ENCODE measurements at regions not wholly inside any gene's neighbourhood (a gene's known extent, or its start where the extent isn't known, plus 50 kb on each side); places are given as distances from the start of the nearest gene placed in this dataset.
"Not testable (repeated sequence)": the region's sequence is repeated elsewhere in the genome, so short reads cannot be mapped to it uniquely, and the experiment has no call there.

DNA sequence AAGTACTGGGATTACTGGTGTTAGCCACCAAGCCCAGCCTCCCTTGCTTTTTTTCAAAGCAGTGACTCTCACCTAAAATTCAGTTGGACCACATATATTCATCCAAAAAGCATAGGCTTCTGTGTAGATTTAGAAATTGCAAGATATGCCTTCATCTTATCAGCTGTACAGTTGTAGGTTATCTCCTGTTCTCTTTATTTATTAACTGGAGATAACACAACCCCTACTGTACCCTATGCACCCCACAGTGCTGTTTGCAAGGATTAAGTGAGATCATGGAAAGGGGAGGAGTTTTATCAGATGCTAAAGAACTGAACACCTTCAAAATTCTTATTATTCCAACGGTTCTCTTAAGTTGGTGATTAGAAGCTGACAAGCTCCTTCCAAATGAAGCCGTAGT is 164.4 kb upstream of the JARID2 start:
- no peak for ATAC-seq
- DNase-seq (ENCODE audit: low spot score), result no peak

DNA sequence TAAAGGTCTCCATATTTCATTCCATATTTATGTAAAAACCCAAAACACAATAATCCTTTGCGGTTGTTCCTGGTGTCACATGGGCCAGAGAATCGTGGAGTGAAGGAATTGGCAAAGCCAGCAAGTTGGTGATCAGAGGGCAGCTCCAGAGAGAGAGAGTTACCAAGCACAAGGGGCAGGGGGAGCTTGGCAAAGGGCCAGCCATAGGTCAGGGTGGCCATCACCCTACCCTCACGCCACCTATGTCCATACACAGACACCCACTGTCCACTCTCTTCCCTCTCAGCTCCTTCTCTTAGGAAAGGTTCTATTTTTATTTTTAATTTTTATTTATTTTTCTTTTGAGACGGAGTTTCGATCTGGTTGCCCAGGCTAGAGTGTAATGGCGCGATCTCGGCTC is 163.2 kb upstream of the JARID2 start:
- ATAC-seq (no peak), DNase-seq (ENCODE audit: low spot score) (no peak)

DNA sequence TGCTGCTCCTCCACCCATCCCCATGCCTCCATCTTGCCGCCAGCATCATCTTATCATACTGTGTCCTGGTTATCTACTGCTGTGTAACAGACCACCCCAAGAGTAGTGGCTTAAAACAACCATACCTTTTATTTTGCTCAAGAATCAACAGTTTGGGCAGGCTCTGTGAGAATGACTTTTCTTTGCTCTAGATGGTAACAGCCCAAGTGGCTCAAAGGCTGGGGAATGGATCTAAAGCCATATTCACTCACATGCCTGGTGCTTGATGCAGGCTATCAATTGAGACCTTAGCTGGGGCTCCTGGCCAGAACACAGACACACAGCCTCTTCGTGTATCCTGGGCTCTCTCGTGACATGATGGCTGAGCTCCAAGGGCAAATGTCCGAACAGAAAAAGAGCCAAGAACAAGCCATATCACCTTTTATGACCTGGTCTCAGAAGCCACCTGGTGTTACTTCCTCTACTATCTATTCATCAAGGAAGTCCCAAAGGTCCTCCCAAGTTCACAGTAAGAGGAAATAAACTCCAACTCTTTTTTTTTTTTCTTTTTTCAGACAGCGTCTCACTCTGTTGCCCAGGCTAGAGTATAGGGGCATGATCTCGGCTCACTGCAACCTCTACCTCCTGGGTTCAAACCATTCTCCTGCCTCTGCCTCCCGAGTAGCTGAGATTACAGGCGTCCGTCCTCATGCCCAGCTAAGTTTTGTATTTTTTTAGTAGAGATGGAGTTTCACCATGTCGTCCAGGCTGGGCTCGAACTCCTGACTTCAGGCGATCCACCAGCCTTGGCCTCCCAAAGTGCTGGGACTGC is 159.3 kb upstream of the JARID2 start:
- DNase-seq (ENCODE audit: low spot score), result peak; percentile 52
- ATAC-seq, result peak; percentile 49

DNA sequence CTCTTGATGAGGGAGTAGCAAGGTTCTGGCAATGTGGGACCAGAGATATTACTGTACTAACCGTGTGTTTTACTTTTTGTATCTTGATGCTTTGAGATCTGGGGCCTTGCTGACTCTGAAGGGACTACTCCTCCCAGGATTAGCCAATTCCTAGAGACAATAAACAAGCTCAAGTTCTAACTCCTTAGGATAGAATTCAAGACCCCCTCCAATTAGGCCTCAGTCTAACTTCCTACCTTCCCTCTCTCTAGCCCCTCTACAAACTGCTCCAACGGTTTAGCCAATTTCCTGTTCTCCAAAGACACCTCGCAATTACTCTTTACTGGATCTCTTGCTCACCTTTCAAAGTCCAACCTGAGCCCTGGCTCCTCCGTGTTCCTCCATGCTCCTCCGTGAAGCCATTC is 158.7 kb upstream of the JARID2 start:
- no peak for ATAC-seq

DNA sequence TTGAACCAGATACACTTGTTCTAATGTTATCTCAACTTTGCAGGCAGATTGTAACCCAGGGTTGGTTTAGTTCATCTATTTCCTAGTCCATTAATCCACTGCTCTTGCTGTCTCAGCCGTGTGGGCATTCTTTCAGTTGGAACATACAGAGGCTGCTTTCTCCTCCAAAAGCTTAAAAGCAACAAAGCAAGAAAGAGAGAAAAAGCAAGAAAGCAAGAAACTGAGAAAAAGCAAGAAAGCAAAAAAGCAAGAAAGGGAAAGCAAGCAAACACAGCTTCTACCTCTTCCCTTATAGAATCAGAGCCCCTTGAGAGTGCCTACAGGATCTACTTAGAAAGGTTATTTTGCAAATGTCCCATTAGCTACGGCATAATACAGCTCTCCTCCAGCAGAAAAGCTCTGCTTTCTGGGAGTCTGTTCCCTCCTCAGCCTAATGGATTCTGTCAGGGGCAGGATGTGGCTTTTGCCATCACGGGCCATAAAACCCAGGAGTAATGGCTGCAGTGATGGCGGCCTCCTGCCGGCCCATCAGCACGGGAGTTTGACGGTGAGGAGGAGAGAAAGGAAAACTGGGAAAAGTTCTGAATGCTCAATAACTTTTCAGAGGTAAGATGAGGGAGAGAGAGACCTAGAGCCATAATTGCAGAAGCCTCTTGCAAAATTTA is 156.8 kb upstream of the JARID2 start:
- ATAC-seq (no peak), DNase-seq (ENCODE audit: low spot score) (no peak)

More for the DNA sequence above, 158.7 kb upstream of the JARID2 start:
- DNase-seq (ENCODE audit: low spot score), result no peak

DNA sequence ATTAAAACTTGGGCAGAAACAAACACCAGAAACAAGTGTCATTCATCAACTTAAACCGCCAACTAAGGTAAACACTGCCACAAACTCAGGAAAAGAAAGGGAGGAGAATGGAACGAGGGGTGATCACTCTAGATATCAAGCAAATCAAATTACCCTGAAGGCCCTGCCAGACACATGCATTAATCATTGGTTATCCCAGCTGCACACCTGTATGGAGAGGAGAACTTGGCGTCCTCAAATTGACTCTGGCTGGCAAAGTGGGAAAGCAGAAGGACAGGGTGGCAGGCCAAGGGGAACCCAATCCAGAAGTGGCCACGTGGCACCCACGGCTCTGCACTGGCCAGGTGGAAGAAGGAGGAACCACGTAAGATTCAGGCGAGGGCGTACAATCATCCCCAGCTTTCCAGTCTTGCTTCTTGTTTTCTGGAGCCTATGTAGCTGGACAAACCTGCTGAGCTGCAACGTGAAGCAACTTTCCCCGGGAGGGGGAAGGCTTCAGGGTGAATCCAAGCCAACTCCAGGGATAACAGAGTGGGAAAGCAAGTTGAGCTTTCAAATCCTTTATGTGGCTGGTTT is 156.2 kb upstream of the JARID2 start:
- ATAC-seq, result no peak
- no peak for DNase-seq (ENCODE audit: low spot score)

DNA sequence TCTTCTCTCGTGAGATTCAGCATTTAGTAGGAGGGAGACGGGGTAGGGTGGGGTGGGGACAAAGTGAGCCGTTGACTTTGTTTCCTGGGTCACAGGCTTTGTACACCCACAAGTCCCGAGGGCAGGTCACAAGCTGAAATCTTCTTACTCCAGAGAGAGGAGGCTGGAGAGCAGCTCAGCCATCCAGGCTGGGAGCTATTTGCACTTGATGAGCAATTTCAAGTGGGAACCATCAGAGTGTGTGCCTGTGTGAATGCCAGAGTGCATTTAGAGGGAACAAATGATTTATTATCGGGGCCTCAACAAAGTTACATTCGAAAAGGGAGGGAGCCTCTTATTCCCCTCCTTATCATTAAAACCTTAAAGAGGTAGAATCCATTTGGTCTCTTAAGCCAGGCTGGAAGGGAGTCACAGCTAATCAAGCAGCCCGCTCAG is 155.7 kb upstream of the JARID2 start:
- DNase-seq (ENCODE audit: low spot score), result no peak
- ATAC-seq, result no peak

DNA sequence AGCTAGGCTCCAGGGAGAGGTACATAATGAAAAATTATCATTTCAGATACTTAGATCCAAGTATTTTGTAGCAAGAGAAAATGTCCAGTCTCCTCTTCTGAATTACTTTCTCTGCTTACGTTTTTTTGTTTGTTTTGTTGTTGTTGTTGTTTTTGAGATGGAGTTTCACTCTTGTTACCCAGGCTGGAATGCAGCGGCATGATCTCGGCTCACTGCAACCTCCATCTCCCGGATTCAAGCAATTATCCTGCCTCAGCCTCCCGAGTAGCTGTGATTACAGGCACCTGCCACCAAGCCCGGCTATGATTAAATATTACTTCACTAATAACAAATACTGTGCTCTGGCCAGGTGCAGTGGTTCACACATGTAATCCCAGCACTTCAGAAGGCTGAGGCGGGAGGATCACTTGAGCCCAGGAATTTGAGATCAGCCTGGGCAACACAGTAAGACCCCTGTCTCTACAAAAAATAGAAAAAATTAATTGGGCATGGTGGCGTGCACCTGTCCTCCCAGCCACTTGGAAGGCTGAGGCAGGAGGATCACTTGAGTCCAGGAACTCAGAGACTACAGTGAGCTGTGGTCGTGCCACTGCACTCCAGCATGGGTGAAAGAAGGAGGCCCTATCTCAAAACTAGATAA is 155.0 kb upstream of the JARID2 start:
- no peak for DNase-seq (ENCODE audit: low spot score)
- no peak for ATAC-seq

DNA sequence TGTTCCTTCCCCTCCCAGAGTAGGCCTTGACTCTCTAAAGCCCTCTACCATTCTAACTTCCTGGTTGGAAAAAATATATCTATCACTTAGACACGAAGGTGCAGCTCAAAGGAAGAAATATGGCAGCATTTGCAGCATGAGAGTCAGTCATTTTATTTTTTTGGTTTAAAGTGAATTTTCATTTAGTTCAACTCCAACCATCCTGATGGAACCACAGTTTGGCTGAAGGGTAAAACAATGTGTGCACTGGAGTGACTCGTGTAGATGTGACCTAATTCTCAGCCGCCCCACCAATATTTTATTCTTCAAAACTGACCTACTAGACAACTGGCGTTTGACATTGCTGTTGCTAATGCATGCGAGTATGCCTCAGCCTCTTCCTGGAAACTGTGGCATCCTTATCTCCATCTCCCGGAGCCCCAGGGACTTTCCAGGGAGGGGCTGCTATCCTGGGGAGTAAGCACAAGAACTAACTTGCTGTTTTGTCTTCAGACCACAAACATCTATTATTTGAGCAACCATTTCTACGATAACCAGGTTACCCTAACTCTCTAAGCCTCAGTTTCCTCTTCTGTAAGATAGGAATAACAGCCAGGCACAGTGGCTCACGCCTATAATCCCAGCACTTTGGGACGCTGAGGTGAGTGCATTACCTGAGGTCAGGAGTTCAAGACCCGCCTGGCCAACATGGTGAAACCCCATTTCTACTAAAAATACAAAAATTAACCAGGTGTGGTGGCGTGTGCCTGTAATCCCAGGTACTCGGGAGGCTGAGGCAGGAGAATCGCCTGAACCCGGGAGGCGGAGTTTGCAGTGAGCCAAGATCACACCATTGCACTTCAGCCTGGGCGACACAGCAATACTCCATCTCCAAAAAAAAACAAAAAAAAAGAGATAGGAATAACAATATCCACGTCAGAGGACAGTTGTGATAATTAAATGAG is 148.7 kb upstream of the JARID2 start:
- DNase-seq (ENCODE audit: low spot score) (no peak), ATAC-seq (no peak)

DNA sequence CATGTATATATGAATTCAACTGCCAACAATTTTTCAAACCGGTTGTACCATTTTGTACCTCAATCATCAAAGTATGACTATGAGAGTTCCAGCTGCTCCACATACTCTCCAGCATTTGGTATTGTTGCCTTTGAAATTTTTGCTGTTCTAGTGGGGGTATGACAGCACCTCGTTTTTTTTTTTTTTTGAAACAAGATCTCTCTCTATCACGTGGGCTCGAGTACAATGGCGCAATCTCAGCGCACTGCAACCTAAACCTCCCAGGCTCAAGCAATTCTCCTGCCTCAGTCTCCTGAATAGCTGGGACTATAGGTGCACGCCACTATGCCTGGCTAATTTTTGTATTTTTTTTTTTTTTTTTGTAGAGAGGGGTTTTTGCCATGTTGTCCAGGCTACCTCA is 144.7 kb upstream of the JARID2 start:
- ATAC-seq, result no peak

DNA sequence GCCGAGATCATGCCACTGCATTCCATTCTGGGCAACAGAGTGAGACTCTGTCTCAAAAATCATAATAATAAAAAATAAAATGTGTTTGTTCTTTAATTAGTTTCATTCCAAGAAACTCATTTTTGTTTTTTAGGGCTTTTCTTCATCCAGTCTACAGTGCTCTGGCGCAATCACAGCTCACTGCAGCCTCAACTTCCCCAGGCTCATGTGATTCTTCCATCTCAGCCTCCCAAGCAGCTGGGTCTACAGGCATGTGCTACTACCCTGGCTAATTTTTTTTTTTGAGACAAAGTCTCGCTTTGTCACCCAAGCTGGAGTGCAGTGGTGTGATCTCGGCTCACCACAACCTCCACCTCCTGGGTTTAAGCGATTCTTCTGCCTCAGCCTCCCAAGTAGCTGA is 143.6 kb upstream of the JARID2 start:
- no peak for DNase-seq (ENCODE audit: low spot score)
- no peak for ATAC-seq

More for the DNA sequence above, 144.7 kb upstream of the JARID2 start:
- no peak for DNase-seq (ENCODE audit: low spot score)

DNA sequence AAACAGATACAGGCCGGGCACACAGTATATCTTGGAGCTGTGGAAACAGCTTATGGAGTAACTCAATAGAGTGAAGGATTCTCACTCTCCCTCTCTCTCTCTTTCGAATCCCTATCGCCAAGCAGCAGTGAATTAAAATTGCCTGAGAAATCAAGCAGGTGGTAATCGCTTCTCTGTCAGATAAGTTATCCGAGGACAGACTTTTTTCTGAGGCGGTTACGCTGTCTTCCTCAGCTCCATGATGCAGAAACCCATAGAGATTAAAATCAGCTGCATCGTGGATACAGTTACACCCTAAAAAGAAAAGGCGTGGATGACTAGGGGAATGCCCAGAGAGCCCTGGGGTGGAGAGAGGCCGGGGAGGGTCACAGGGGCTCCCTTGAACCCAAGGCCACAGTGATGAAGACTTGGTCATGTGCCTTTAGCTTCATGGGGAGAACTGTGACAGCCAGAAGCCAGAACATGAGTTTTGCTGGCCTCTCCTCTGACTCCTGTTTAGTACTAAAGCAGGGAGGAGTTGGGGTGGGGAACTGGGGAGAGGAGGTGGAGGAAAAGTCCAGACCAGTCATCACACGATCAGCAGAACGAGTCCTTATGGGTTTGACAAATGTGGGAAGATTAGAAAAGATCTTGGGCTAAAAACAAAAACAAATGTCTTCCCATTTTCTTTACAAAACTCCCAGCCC is 138.8 kb upstream of the JARID2 start:
- ATAC-seq (no peak), DNase-seq (ENCODE audit: low spot score) (no peak)

DNA sequence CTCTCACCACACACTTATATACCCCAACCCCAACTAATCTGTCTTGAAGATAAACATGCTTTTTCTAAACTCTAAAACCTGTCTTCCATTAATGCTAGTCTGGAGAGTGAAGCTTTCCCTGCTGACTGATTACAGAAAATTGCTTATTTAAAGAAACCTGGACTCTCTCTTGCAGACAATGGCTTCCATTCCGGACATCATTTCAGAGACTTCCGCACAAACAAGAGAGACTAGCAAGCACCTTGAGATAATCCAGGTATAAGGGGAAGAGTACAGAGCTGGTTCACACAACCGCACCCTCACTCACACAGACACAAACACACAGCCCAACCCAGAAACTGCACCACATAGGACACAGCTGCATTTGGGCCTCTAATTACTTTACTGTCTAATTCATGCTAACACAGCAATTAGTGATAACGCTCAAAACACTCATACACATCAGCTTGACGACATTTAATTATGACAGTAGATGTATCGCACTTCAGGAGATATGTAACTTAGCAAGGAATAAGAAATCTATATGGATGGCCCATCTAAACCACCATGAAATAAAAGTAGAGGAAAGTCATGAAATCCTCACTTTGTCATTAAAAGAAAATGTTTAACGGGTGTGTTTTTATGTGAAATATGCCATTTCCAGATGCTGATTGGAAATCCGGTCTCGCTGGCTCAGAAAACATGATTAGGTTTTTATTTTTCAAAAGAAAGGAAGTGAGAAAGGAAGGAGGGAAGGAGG is 138.1 kb upstream of the JARID2 start:
- ATAC-seq (no peak), DNase-seq (ENCODE audit: low spot score) (no peak)

DNA sequence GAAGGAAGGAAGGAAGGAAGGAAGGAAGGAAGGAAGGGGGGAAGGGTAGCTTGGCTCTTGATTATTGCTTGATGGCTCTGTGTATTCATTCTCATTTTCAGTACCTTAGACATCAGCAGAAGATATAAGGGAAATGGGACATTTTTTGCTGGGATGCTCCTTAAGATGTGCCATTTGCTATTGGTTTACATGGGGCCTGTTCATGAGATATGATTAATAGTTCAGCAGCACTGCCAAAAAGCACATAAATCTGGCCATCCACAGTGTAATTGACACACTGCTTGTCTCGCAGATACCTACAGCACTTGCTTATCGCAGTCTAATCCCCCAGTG is 137.5 kb upstream of the JARID2 start:
- DNase-seq (ENCODE audit: low spot score) (no peak), ATAC-seq (no peak)

DNA sequence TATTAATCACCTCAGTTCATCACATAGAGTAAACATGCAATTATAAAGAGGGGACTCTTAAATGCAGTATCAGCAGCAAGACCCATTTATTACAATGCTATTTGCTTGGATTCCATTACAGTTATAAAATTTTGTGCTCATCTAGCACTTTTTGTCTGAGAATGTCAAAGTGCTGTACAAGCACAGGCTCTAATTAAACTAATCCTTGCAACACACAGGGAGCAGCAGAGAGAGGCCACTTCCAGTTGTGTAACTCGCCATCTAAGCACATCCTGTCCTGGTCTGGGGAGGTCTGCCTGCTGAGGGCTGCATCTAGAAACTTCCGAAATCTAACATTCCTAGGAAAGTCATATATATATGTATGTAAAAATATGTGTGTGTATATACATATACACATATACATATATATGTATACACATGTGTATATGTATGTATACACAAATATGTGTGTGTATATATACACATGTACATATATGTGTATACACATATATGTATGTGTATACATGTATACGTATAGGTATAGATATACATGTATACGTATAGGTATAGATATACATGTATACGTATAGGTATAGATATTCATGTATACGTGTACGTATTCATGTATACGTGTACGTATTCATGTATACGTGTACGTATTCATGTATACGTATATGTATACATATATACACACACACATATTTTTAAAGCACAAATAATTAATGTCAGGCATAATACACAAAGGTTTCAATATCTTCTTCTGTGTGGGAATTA is 136.4 kb upstream of the JARID2 start:
- DNase-seq (ENCODE audit: low spot score) (no peak), ATAC-seq (peak; percentile 54)

DNA sequence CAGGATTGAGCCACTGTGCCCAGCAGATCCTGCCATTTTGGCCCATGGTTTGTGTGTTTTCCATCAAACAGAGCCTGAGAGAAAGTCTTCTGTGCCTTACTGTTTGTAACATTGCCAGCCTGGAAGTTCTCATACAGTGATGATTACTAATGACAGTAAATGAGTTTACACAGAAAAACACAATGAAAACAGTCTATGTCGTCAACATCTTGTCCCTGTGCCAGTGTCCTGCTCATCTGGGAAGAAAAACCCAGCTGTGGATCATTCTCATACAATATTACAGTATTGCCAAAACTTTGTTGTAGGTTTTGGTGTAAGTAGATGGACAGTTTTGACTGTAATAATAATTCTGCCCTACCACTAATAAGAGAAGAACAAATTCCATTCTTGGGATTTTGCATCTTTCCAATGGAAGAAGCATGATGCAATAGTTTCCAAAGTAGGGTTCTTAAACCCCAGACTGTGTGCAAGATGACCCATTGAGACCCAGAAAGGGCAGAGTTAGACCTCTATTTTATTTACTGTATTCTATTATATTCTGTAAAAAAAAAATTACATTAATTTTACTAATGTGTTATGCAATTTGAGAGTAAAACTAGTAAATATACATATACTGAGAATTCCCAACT is 135.0 kb upstream of the JARID2 start:
- no peak for DNase-seq (ENCODE audit: low spot score)
- no peak for ATAC-seq

DNA sequence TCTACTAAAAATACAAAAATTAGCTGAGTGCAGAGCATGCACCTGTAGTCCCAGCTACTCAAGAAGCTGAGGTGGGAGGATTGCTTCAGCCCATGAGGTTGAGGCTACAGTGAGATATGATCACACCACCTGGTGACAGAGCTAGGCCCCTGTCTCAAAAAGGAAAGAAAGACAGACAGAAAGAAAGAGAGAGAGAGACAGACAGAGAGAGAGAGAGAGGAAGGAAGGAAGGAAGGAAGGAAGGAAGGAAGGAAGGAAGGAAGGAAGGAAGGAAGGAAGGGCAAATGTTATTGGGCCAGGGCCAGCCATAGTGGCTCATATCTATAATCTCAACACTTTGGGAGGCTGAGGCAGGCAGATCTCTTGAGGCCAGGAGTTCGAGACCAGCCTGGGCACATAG is 134.3 kb upstream of the JARID2 start:
- ATAC-seq; DNase-seq (ENCODE audit: low spot score): not testable (repeated sequence)

DNA sequence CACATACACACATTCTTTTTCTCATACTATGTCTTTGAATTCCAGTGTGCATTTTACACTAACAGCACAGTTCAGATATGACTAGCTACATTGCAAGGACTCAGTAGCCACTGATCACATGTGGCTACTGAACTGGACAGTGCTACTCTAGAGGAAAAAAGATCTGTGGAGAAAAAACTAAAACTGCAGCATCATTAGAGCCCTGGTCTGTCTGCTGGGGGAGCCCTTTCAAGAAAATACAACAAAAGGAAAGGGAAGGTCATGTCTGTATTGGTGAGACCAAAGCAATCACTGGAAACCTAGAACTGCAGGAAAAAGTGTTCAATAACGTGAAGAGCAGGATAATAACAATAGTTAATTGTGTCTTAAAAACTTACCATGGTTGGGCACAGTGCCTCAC is 132.3 kb upstream of the JARID2 start:
- ATAC-seq (no peak), DNase-seq (ENCODE audit: low spot score) (no peak)
